Neural cell (in vitro differentiated cells): ENCODE measurements at regions not wholly inside any gene's neighbourhood (a gene's known extent, or its start where the extent isn't known, plus 50 kb on each side); places are given as distances from the start of the nearest gene placed in this dataset.

Experiments used
- H2AFZ ChIP-seq: fragments of 200-600, 300-800 bp; sonication (generic), shearing (Covaris generic); 2 replicates; pipeline ENCODE4 v1.6.0; 2014; ENCODE audit warnings: low read depth, mild to moderate bottlenecking, antibody characterized with exemption, low read length, moderate library complexity
- H3F3A ChIP-seq: fragments of 200-600 bp; shearing (Covaris generic); 2 replicates; pipeline ENCODE4 v1.6.1; 2016; ENCODE audit warnings: mild to moderate bottlenecking, moderate library complexity, mixed read lengths, antibody characterized with exemption, low read length; ENCODE audit not compliant: insufficient read depth, poor library complexity, severe bottlenecking
- H3K27ac ChIP-seq: fragments of 200-600, 300-800 bp; sonication (generic), shearing (Covaris generic); 2 replicates; pipeline ENCODE4 v1.5.1; 2014; ENCODE audit warnings: mild to moderate bottlenecking, low read length, moderate library complexity
- H3K27me3 ChIP-seq: fragments of 300-800, 200-600 bp; sonication (generic), shearing (Covaris generic); 2 replicates; pipeline ENCODE4 v1.6.0; 2014; ENCODE audit warnings: mild to moderate bottlenecking, low read depth, low read length, moderate library complexity; ENCODE audit not compliant: insufficient read depth
- H3K36me3 ChIP-seq: fragments of 300-800, 200-600 bp; sonication (generic), shearing (Covaris generic); 2 replicates; pipeline ENCODE4 v1.5.1; 2014; ENCODE audit warnings: mild to moderate bottlenecking, antibody characterized with exemption, low read length, moderate library complexity; ENCODE audit not compliant: insufficient read depth
- H3K4me2 ChIP-seq: fragments of 300-800, 200-600 bp; sonication (generic), shearing (Covaris generic); 2 replicates; pipeline ENCODE4 v1.6.0; 2014; ENCODE audit warnings: mild to moderate bottlenecking, low read length
- H3K4me3 ChIP-seq: fragments of 300-800, 200-600 bp; sonication (generic), shearing (Covaris generic); 2 replicates; pipeline ENCODE4 v1.5.1; 2014; ENCODE audit warnings: mild to moderate bottlenecking, low read length, moderate library complexity
- H3K79me2 ChIP-seq: fragments of 200-600 bp; shearing (Covaris generic); replicated peaks from 2 replicates; pipeline ENCODE4 v1.6.0; 2014; ENCODE audit warnings: mild to moderate bottlenecking, low read length, moderate library complexity; ENCODE audit not compliant: insufficient read depth
- H3K9ac ChIP-seq: fragments of 300-800, 200-600 bp; sonication (generic), shearing (Covaris generic); 2 replicates; pipeline ENCODE4 v1.6.1; 2016; ENCODE audit warnings: mild to moderate bottlenecking, low read length, mixed read lengths
- H3K9me2 ChIP-seq: fragments of 200-600 bp; shearing (Covaris generic); 2 replicates; pipeline ENCODE4 v1.6.1; 2016; ENCODE audit warnings: mild to moderate bottlenecking, low read length, mixed read lengths; ENCODE audit not compliant: insufficient read depth
- H3K9me3 ChIP-seq: fragments of 200-600, 300-800 bp; sonication (generic), shearing (Covaris generic); 2 replicates; pipeline ENCODE4 v1.6.1; 2016; ENCODE audit warnings: mild to moderate bottlenecking, mixed run types, low read length, moderate library complexity, mixed read lengths
- H4K20me1 ChIP-seq: fragments of 200-600 bp; shearing (Covaris generic); 2 replicates; pipeline ENCODE4 v1.6.1; 2016; ENCODE audit warnings: mild to moderate bottlenecking, mixed run types; ENCODE audit not compliant: insufficient read depth
- EP300 ChIP-seq: fragments of 450-650 bp; conservative IDR thresholded peaks from 2 replicates; pipeline ENCODE4 v1.6.1; 2014; ENCODE audit warnings: antibody characterized with exemption, mild to moderate bottlenecking, moderate library complexity; ENCODE audit not compliant: poor library complexity, severe bottlenecking
- EZH2 ChIP-seq: fragments of 200-600, 300-800 bp; shearing (Covaris generic), sonication (generic); IDR thresholded peaks from 2 replicates; pipeline ENCODE4 v1.6.1; 2014; ENCODE audit warnings: antibody characterized with exemption, low read length, borderline replicate concordance, mild to moderate bottlenecking; ENCODE audit not compliant: insufficient read depth, poor library complexity, severe bottlenecking
- MXI1 ChIP-seq: fragments of 450-650 bp; conservative IDR thresholded peaks from 2 replicates; pipeline ENCODE4 v1.6.1; 2014; ENCODE audit warnings: antibody characterized with exemption, mild to moderate bottlenecking; ENCODE audit not compliant: poor library complexity, severe bottlenecking
- POLR2AphosphoS5 ChIP-seq: IDR thresholded peaks from 2 replicates; pipeline ENCODE4 v1.6.1; 2012
- RAD21 ChIP-seq: fragments of 450-650 bp; conservative IDR thresholded peaks from 2 replicates; pipeline ENCODE4 v1.6.1; 2014; ENCODE audit warnings: antibody characterized with exemption, mild to moderate bottlenecking, moderate library complexity
- SMC3 ChIP-seq: fragments of 450-650 bp; conservative IDR thresholded peaks from 2 replicates; pipeline ENCODE4 v1.6.1; 2014; ENCODE audit warnings: antibody characterized with exemption, mild to moderate bottlenecking, moderate library complexity; ENCODE audit not compliant: poor library complexity
- TAF1 ChIP-seq: IDR thresholded peaks from 2 replicates; pipeline ENCODE4 v1.6.1; 2012; ENCODE audit warnings: low read depth
- TF ChIP-seq, protein P1 (sequence below): IDR thresholded peaks from 2 replicates; pipeline ENCODE4 v1.6.1; 2012; ENCODE audit warnings: borderline replicate concordance
- TF ChIP-seq, protein P2 (sequence below): fragments of 450-650 bp; IDR thresholded peaks from 2 replicates; pipeline ENCODE4 v1.5.1; 2014; ENCODE audit warnings: antibody characterized with exemption, mild to moderate bottlenecking, moderate library complexity; ENCODE audit not compliant: poor library complexity, severe bottlenecking

DNA sequence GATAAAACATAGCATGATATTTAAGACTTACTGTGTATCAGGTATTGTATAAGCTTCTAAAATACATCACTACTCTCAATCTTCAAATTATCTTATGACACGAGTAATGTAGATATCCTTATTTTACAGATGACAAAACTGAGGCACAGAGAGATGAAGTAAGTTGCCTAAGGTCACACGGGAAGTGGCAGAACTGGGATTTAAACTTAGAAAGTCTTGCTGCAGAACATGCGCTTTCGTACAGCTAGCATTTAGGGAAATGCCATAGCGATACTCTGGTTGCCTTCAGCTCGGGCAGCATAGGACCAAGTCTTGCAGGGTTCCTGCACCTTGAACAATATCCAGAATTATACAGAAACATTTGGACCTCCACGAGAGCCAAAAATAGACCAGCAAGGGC lies 162.4 kb downstream of the BRMS1L start:
- no peaks in the 10 kb centered on the region for H3K27me3 ChIP-seq
- H3K27ac ChIP-seq: no peak overlapping the region
- no peak overlapping the region for H3K4me3 ChIP-seq
- H3F3A ChIP-seq: no peaks in the 10 kb centered on the region
- no peaks in the 10 kb centered on the region for H3K9me2 ChIP-seq
- no peak overlapping the region for H2AFZ ChIP-seq
- no peak overlapping the region for H3K9ac ChIP-seq
- H3K4me2 ChIP-seq: no peak overlapping the region
- H4K20me1 ChIP-seq: no peaks in the 10 kb centered on the region
- TF ChIP-seq POLR2AphosphoS5 (no peak), SMC3 (no peak), TAF1 (no peak), EP300 (no peak), EZH2 (no peak), RAD21 (no peak), MXI1 (no peak)
- TF ChIP-seq, protein P1, sequence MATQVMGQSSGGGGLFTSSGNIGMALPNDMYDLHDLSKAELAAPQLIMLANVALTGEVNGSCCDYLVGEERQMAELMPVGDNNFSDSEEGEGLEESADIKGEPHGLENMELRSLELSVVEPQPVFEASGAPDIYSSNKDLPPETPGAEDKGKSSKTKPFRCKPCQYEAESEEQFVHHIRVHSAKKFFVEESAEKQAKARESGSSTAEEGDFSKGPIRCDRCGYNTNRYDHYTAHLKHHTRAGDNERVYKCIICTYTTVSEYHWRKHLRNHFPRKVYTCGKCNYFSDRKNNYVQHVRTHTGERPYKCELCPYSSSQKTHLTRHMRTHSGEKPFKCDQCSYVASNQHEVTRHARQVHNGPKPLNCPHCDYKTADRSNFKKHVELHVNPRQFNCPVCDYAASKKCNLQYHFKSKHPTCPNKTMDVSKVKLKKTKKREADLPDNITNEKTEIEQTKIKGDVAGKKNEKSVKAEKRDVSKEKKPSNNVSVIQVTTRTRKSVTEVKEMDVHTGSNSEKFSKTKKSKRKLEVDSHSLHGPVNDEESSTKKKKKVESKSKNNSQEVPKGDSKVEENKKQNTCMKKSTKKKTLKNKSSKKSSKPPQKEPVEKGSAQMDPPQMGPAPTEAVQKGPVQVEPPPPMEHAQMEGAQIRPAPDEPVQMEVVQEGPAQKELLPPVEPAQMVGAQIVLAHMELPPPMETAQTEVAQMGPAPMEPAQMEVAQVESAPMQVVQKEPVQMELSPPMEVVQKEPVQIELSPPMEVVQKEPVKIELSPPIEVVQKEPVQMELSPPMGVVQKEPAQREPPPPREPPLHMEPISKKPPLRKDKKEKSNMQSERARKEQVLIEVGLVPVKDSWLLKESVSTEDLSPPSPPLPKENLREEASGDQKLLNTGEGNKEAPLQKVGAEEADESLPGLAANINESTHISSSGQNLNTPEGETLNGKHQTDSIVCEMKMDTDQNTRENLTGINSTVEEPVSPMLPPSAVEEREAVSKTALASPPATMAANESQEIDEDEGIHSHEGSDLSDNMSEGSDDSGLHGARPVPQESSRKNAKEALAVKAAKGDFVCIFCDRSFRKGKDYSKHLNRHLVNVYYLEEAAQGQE: no peak
- TF ChIP-seq, protein P2, sequence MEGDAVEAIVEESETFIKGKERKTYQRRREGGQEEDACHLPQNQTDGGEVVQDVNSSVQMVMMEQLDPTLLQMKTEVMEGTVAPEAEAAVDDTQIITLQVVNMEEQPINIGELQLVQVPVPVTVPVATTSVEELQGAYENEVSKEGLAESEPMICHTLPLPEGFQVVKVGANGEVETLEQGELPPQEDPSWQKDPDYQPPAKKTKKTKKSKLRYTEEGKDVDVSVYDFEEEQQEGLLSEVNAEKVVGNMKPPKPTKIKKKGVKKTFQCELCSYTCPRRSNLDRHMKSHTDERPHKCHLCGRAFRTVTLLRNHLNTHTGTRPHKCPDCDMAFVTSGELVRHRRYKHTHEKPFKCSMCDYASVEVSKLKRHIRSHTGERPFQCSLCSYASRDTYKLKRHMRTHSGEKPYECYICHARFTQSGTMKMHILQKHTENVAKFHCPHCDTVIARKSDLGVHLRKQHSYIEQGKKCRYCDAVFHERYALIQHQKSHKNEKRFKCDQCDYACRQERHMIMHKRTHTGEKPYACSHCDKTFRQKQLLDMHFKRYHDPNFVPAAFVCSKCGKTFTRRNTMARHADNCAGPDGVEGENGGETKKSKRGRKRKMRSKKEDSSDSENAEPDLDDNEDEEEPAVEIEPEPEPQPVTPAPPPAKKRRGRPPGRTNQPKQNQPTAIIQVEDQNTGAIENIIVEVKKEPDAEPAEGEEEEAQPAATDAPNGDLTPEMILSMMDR: no peak
- no peaks in the 10 kb centered on the region for H3K79me2 ChIP-seq
- no peaks in the 10 kb centered on the region for H3K9me3 ChIP-seq
- H3K36me3 ChIP-seq: no peaks in the 10 kb centered on the region

DNA sequence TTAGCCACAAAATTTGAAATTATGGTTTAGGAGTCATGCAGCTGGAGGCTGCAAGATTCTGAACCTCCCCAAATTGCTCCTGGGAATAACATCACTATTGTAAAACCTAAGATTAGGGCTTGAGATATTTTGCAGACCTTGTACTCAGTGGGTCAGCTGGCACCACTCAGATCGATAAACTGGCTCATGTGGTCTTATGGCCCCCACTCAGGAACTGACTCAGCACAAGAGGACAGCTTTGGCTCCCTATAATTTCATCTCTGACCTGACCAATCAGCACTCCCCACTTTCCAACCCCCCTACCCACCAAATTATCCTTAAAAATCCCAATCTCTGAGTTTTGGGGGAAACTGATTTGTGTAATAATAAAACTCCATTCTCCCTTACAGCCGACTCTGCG lies 161.6 kb downstream of the BRMS1L start:
- Histone ChIP-seq H3K9me2 (no peaks in the 10 kb centered on the region), H3K27me3 (no peaks in the 10 kb centered on the region), H3K27ac (no peak overlapping the region), H3K79me2 (no peaks in the 10 kb centered on the region), H3K4me2 (no peak overlapping the region), H3K36me3 (no peaks in the 10 kb centered on the region), H3K9ac (no peak overlapping the region), H2AFZ (no peak overlapping the region), H3K9me3 (no peaks in the 10 kb centered on the region), H3K4me3 (no peak overlapping the region), H4K20me1 (no peaks in the 10 kb centered on the region), H3F3A (no peaks in the 10 kb centered on the region)
- TF ChIP-seq POLR2AphosphoS5 (no peak), MXI1 (no peak), SMC3 (no peak), TAF1 (no peak), EP300 (no peak), EZH2 (no peak), RAD21 (no peak)
- TF ChIP-seq, protein P1: no peak
- TF ChIP-seq, protein P2: no peak
